ENCODE measurements at regions not wholly inside any gene's neighbourhood (a gene's known extent, or its start where the extent isn't known, plus 50 kb on each side); places are given as distances from the start of the nearest gene placed in this dataset.

GRCh38 chr12:9344541-9344940 lies 136.3 kb upstream of the PZP start:
- TF ChIP-seq CTCF (IDR thresholded peaks at IDR 0.05; ENCODE audit: poor library complexity) = no peak
- no peak for TF ChIP-seq EZH2 (IDR thresholded peaks at IDR 0.05; ENCODE audit: borderline replicate concordance)
